Omental fat pad (tissue), 3 donors: ENCODE measurements at regions not wholly inside any gene's neighbourhood (a gene's known extent, or its start where the extent isn't known, plus 50 kb on each side); places are given as distances from the start of the nearest gene placed in this dataset.

Experiments
- ATAC-seq: fragments of 150-250 bp; one replicate; pipeline ENCODE4 v1.9.1; 2016; ENCODE audit warnings: mild to moderate bottlenecking, moderate library complexity; ENCODE audit not compliant: low FRiP score
- DNase-seq: peaks from one replicate; pipeline ENCODE4 v3.0.0-alpha.2; 2019; ENCODE audit warnings: low spot score
- CTCF ChIP-seq, 3 donors: fragments of 450-650 bp; IDR thresholded peaks; one replicate each; pipeline ENCODE4 v1.5.1; 2016 to 2017; ENCODE audit warnings: antibody characterized with exemption in 3 of 3, mild to moderate bottlenecking in 3 of 3, moderate library complexity in 2 of 3

GRCh38 chr1:30256911-30257310 lies 466.5 kb downstream of the MATN1 start:
- no peak for TF ChIP-seq CTCF (IDR thresholded peaks at IDR 0.05)
- ATAC-seq (no peak), DNase-seq (no peak)

GRCh38 chr1:30255111-30255724 lies 468.2 kb downstream of the MATN1 start:
- DNase-seq (no peak), ATAC-seq (no peak)
- TF ChIP-seq CTCF (IDR thresholded peaks at IDR 0.05), result no peak

- ATAC-seq (no peak), DNase-seq (no peak)
- no peak for TF ChIP-seq CTCF (IDR thresholded peaks at IDR 0.05)
Measured at GRCh38 chr1:30253807-30254440, 469.5 kb downstream of the MATN1 start.

- DNase-seq (no peak), ATAC-seq (no peak)
- TF ChIP-seq CTCF (IDR thresholded peaks at IDR 0.05), result no peak
Measured at GRCh38 chr1:30253361-30253760, 470.0 kb downstream of the MATN1 start.

- ATAC-seq (no peak), DNase-seq (no peak)
- TF ChIP-seq CTCF (IDR thresholded peaks at IDR 0.05), result no peak
Measured at GRCh38 chr1:30250984-30251850, 472.2 kb downstream of the MATN1 start.

- DNase-seq (no peak), ATAC-seq (no peak)
- no peak for TF ChIP-seq CTCF (IDR thresholded peaks at IDR 0.05)
Measured at GRCh38 chr1:30250338-30250983, 472.9 kb downstream of the MATN1 start.
